ENCODE measurements at regions not wholly inside any gene's neighbourhood (a gene's known extent, or its start where the extent isn't known, plus 50 kb on each side); places are given as distances from the start of the nearest gene placed in this dataset.
"Not testable (repeated sequence)": the region's sequence is repeated elsewhere in the genome, so short reads cannot be mapped to it uniquely, and the experiment has no call there.

DNA sequence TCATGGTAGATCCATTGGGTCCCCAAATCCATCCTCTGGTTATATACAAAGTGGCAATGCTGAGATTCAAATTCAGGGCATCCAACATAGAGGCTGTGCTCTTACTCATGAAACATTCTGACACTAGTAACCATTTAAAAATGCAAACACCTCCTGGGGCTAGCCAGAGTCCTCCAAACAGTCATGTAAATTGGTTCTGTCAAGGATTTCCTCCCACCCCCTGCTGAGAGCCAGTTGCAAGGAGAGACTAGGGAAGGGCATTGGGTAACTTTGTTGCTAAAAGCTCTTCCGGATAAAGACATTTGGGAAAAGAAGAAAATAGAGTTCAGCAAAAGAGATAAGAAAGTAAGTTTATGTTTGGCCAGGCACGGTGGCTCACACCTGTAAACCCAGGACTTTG is 58.3 kb downstream of the ART5 start:
- DNase-seq (ENCODE audit: low read depth), result peak; percentile 19

DNA sequence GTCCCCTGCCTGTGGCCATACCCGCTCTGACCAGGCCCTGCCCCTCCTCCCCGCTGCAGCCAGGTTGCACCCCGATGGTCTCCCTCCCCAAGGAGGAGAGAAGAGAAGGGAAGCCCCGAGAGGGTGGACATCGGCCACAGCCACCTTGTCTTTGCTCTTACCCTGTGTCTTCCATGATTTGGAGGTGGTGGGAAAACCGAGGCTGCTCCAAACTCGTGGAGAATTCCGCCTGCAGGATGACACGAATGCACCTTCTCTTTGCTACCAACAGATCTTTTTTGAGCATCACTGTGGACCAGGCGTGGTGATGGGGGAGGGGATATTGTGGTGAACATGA is 60.4 kb downstream of the ART5 start:
- DNase-seq (ENCODE audit: low read depth), result not testable (repeated sequence)

DNA sequence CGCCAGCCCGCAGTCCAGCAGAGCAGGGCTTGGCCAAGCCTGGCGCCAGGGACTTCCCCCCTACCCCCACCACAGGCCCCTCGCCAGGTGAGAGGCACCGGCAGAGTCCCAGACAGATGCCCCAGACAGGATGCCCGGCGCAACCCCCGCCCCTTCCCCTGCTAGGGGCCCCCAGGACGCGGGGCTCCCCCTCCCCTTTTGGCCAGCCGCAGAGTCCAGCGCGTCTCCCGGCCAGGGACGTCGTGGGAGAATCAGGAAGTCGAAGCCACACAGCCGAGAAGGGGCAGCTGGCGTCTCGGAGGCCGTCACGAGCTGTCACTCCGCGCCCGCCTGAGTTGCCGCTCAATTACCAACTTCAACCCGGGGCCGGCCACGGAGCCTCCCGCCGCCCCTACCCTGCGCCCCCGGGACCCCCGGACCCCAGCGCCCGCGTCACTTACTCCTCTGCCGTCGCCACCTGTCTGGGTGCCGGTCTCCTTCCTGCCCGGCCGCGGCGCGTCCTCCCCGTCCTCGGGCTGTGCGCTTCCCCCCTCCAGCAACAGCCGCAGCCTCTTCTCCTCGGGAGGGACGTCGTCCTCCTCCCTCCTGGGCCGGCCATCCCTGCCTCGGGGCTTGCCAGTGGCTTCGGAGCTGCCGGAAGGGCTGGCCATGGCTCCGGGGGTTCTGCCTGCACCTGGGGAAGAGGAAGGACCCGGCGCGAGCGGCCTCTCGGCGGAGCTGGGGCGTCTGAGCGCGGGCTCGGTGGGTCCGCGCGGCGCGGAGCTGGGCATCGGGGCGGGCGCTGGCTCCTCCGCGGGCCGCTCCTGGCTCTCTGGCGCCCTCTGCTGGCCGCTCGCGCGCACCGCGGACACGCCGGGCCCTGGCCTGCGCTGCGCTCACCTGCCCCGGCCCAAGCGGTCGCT is 61.1 kb downstream of the ART5 start:
- DNase-seq (ENCODE audit: low read depth), result not testable (repeated sequence)

DNA sequence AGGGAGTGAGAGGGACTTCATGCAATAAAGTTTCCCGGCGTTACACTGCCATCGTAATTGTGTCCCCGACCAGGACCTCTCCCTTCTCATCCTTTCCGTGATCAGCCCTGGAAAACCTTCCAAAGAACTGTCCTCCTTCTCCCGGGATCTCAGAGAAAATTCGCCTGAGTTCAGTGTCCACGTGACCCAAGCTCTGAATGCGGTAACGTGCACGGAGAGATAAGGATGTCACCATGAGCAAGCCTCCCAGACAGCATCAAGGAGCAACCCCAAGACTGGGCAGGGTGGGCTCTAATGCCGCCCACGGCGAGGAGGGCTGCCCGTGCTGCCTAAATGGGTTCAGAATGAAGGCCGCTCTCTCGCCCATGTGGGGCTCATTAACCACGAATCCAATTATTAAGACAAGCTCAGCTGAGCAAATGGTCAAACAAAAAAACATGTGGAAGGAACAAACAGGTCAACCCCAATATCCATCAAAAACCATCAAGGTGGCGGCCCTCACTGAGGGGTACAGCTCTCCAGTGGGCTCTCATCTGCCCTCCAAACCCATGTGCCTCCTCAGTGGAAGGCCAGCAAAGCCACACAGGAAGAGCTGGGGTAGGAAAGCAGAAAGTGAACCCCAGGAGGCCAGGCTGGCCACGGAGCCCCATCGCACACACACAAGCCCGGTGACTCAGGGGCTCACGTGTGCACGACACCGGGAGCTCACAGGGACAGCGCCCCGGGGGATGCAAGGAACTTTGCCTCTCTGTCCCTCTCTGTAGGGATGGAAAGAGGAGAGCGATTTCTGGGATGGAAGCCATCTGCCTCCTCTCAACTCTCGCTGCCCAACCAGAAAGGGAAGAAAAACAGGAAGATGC is 62.0 kb downstream of the ART5 start:
- not testable (repeated sequence) for DNase-seq (ENCODE audit: low read depth)

DNA sequence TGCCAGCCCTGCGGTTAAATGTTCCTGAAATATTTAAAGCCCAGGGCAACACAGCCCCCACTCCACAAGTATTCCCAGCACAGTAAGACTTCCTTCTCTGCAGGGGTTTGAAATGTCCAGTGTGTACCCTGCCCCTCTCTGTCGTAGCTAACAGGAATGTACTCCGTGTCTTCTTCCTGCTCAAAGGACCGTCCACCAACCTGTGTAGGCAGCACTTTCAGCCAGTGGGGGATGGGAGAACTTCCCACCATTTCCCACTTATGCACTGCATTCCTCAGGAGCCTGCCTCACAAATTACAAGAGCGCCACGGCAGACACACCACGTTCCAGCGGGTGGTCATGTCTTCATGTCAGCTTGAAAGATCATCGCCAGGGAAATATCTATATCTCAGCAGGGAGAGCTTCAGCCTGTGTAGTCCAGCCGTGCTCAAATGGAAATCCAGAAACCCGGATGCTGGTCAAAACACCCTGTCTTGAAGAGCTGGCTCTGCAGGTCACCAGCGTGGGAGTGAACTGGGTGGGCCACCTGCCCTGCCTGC is 65.7 kb downstream of the ART5 start:
- peak; percentile 24 for DNase-seq (ENCODE audit: low read depth)

DNA sequence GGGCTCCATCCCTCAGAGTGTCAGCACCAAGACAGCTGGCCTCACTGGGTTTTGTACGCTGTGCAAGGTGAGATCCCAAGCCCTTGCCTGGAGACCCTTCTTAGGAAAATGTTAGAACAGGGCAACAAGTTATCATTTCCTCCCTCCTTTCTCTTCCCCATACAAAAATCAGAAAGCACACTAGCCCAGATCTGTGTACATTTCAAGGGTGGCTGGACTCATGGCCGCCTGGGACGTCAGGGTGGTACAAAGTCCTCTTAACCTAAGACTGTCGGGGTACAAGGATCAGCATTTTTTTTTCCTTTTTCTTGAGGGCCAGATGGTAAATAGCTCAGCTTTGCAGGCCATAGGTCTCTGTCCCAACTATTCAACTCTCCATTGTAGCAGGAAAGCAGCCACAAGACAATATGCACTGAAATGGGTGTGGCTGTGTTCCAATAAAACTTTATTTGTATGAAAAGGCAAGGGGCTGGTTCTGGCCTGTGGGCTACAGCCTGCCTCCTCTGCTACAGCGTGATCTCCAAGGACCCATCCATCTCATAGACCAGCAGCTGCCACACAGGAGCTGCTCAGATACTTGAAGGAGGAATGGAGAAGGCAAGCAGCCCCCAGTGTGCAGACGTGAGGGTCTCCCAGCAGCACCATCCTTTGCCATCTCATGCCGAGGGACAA is 68.7 kb downstream of the ART5 start:
- DNase-seq (ENCODE audit: low read depth), result not testable (repeated sequence)

DNA sequence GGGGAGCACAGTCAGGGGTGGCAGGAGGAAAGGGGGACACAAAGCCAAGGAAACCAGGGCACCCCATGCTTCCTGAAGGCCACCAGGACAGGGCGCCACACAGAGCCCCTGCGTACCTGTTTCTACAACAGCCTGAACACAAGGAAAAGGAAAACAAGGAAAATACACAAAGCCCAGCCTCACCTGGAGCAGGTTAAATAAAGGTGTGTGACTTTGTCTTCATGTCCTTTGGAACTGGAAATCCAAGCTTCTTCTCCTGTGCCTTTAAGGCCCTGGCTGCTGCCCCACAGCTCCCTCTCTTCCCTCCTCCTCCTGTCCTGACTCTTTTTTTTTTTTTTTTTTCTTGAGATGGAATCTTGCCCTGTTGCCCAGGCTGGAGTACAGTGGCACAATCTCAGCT is 70.0 kb downstream of the ART5 start:
- not testable (repeated sequence) for DNase-seq (ENCODE audit: low read depth)

DNA sequence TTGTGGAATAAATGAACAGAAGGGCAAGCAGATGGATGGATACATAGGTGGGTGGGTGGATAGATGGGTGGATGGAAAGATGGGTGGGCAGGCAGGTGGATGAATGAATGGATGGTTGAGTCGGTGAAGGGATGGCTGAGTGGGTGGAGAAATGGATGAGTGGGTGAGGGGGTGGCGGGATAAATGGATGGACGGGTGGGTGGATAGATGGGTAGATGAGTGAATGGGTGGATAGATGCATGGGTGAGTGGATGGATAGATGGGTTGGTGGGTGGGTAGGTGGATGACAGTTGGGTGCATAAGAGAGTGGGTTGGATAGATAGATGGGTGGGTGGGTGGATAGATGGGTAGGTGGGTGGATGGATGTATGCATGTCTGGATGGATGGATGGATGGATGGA is 76.0 kb downstream of the ART5 start:
- not testable (repeated sequence) for DNase-seq (ENCODE audit: low read depth)

DNA sequence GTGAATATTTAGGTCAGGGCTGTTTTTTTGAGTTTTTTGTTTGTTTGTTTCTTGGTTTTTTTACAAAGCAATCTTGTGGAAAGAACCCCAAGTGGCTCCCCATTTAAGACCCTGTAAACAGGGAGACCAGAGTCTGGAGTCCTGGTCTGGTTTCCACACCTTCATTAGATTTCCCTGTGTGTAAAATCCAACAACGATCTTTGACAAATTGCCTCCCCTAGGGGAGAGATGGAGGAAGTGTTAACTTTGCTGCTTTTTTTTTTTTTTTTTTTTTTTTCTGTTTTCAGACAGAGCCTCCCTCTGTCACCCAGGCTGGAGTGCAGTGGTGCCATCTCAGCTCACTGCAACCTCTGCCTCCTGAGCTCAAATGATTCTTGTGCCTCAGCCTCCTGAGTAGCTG is 77.4 kb downstream of the ART5 start:
- not testable (repeated sequence) for DNase-seq (ENCODE audit: low read depth)

DNA sequence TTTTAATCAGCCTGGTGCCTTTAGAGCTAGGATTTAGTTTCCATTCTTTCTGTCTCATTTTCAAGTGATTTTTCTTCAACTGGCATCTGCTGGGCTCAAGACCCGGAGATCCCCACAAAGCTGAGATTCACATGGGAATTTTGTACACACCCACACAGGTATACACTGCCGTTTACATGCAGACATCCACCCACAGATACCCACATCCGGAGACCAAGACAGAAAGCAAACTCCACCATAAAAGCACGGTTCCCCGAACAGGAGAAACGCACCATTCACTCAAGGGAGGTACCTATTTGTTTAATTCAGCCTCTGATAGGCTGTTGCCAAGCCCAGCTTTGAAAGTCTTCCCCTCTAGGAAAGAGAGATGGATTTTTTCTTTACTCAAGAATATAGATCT is 87.2 kb downstream of the ART5 start:
- not testable (repeated sequence) for DNase-seq (ENCODE audit: low read depth)

DNA sequence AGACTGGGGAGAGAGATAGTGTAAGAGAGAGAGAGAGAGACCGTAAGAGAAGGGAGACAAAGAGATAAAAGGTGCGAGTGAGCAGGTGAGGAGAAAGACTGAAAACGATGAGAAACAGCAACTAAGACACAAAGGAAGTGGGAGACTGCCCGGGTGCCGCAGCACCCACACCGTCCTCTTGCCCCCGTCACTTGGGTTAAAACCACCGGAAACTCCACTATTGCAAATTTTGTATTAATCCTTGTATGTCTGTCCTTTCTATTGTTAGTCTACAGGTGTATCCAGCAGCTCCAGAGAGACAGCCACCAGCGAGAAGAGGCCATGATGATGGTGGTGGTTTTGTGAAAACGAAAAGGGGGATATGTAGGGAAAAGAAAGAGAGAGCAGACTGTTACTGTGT is 96.8 kb downstream of the ART5 start:
- not testable (repeated sequence) for DNase-seq (ENCODE audit: low read depth)

DNA sequence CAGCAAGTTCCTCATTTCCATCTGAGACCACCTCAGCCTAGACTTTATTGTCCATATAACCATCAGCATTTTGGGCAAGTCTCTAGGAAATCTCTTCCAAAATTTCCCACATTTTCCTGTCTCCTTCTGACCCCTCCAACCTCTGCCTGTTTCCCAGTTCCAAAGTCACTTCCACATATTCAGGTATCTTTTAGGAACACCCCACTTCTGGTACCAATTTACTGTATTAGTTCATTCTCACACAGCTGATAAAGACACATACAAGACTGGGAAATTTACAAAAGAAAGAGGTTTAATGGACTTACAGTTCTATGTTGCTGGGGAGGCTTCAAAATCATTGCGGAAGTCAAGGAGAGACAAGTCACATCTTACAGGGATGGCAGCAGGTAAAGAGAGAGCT is 103.6 kb downstream of the ART5 start:
- not testable (repeated sequence) for DNase-seq (ENCODE audit: low read depth)

DNA sequence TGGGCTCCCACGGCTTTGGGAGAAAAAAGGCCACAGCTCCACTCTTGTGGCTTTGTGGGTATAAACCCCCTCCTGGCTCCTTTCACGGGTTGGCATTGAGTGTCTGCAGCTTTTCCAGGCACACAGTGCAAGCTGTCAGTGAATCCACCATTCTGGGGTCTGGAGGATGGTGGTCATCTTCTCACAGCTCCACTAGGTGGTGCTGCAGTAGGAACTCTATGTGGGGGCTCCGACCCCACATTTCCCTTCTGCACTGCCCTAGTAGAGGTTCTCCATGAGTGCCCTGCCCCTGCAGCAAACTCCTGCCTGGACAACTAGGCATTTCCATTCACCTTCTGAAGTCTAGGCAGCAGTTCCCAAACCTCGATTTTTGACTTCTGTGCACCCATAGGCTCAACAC is 104.5 kb downstream of the ART5 start:
- DNase-seq (ENCODE audit: low read depth), result not testable (repeated sequence)

DNA sequence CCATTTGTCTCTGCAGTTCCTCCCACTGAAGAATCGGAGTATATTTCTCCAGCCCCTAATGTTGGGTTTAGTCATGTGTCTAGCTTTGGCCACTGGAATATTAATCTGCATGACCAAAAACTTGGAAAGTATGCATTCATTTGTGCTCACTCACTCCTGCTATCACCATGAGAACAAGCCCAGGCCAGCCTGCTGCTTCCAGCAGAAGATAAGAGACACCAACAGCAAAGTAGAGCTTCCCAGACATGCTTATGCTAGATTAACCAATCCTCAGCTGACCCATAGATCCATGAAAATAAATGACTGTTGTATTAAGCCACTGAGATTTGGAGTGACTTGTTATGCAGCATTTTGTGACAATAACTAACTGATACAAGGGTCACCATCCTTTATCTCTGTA is 108.8 kb downstream of the ART5 start:
- not testable (repeated sequence) for DNase-seq (ENCODE audit: low read depth)

DNA sequence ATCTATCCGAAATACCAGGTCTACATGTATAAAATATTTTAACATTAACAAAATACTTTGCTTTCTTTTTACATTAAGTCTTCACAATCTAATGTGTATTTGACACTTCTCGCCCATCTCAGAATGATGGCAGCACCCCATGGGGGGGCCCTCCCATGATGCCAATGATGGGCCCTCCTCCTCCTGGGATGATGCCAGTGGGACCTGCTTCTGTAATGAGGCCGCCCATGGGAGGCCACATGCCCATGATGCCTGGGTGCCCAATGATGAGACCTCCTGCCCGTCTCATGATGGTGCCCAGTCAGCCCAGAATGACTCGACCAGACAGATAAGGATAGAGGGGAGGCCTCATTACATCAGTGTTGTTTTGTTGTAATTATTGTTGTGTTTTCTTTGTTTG is 110.5 kb downstream of the ART5 start:
- DNase-seq (ENCODE audit: low read depth), result not testable (repeated sequence)

DNA sequence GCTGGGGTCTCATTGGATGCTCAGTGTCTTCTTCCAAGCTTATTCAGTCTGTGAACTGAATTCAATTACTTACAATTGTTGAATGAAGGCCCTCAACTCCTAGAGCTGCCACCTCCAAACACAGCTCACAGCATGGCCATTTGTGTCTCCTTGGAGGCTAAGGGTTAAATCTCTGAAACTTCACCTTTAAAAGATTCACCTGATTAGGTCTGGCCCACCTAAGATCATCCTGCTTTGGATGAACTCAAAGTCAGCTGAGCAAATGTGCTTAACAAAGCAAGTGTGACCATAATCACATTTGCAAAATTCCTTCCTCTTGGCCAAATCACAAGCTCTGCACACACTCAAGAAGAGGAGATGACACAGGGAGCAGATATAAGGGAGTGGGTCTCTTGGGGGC is 118.2 kb downstream of the ART5 start:
- DNase-seq (ENCODE audit: low read depth), result not testable (repeated sequence)

DNA sequence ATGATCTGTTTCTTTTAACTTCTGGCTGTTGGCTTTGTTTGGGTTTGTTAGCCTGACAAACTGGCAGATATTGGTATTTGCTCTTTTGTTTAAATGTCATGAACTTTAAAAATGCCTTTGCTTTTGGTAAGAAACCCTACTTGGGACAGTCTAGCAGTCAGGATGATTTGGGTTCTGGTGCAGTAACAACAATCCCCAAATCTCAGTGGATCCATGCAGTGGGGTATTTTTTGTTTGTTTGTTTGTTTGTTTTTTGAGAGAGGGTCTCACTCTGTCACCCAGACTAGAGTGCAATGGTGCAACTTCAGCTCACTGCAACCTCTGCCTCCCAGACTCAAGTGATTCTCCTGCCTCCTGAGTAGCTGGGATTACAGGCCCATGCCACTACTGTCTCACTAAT is 120.9 kb downstream of the ART5 start:
- DNase-seq (ENCODE audit: low read depth), result not testable (repeated sequence)

DNA sequence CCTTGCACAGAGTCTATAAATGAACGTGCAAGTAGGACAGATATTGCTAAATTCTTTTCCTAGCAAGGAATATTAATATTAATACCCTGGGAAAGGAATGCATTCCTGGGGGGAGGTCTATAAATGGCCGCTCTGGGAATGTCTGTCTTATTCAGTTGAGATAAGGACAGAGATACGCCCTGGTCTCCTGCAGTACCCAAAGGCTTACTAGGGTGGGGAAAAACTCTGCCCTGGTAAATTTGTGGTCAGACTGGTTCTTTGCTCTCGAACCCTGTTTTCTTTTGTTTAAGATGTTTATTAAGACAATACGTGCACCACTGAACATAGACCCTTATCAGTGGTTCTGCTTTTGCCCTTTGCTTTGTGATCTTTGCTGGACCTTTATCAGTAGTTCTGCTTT is 122.0 kb downstream of the ART5 start:
- DNase-seq (ENCODE audit: low read depth), result not testable (repeated sequence)

DNA sequence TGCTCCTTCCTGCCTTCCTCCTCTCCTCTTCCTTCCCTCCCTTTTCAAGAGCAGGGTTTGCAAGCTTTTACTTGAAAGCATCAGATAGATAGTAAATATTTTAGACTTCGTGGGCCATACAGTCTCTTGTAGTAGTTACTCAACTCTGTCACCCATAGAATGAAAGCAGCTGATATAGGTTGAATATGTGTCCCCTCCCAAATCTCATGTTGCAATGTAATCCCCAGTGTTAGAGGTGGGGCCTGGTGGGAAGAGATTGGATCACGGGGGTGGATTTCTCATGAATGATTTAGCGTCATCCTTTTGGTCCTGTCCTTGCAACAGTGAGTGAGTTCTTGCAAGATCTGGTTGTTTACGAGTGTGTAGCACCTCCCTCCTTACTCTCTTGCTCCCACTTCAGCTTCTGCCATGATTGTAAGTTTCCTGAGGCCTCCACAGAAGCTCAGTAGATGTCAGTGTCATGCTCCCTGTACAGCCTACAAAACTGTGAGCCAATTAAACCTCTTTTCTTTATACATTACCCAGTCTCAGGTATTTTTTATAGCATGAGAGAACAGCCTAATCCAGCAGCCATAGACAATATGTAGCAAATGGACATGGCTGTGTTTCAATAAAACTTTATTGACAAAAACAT is 124.7 kb downstream of the ART5 start:
- DNase-seq (ENCODE audit: low read depth), result not testable (repeated sequence)

DNA sequence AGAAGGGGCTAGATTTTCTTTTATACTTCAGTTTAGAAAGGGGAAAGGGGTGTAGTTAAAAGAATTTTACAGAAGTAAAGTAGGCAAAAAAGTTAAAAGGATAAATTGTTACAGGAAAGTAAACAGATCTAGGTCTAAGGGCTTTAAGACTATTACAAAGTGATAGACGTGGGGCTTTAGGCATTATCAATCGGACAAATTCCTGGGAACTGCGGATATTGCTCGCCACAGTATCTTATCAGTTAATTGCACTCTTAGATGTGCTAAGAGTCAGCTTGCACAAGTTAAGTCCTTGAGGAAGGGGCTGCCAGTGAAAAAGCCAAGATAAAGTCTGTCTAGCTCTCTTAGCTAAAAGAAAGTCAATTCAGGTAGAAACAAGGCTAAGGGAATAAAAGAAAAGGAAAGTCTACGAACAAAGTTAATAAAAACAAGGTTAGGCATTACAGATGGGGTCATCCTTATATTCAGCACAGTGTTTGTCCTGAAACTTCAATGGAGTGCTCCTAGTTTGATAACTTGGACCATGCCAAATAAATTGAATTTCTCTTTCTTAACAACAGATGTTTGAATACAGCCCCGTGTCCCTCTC is 125.4 kb downstream of the ART5 start:
- DNase-seq (ENCODE audit: low read depth), result not testable (repeated sequence)

All from amniotic epithelial cell (primary cell).